GM19025 (cell line): ENCODE measurements at regions not wholly inside any gene's neighbourhood (a gene's known extent, or its start where the extent isn't known, plus 50 kb on each side); places are given as distances from the start of the nearest gene placed in this dataset.
"Not testable (repeated sequence)": the region's sequence is repeated elsewhere in the genome, so short reads cannot be mapped to it uniquely, and the experiment has no call there.

Experiments
- ATAC-seq: cut with Tn5 transposase; IDR thresholded peaks from one replicate; pipeline ENCODE4 v1.9.1; 2021; ENCODE audit warnings: mild to moderate bottlenecking, low read depth, moderate library complexity; ENCODE audit not compliant: unreplicated experiment

- no peak for ATAC-seq
These were observed 897.7 kb downstream of the KCNA4 start for GRCh38 chr11:29119116-29119515.

GRCh38 chr11:29100967-29101366 lies 915.9 kb downstream of the KCNA4 start:
- no peak for ATAC-seq

GRCh38 chr11:29095821-29096220 lies 921.0 kb downstream of the KCNA4 start:
- no peak for ATAC-seq

- no peak for ATAC-seq
These were observed 923.3 kb downstream of the KCNA4 start for GRCh38 chr11:29093416-29094120.

GRCh38 chr11:29087200-29087812 lies 929.5 kb downstream of the KCNA4 start:
- ATAC-seq: no peak

GRCh38 chr11:29075726-29076125 lies 941.1 kb downstream of the KCNA4 start:
- no peak for ATAC-seq

- no peak for ATAC-seq
These were observed 953.0 kb downstream of the KCNA4 start for GRCh38 chr11:29063630-29064361.

GRCh38 chr11:29061452-29061851 lies 953.3 kb downstream of the METTL15 start:
- ATAC-seq: no peak

- ATAC-seq: not testable (repeated sequence)
These were observed 948.3 kb downstream of the METTL15 start for GRCh38 chr11:29056487-29056886.

- no peak for ATAC-seq
These were observed 943.7 kb downstream of the METTL15 start for GRCh38 chr11:29051935-29052334.

- not testable (repeated sequence) for ATAC-seq
These were observed 942.8 kb downstream of the METTL15 start for GRCh38 chr11:29050962-29051361.

- ATAC-seq: no peak
These were observed 932.3 kb downstream of the METTL15 start for GRCh38 chr11:29040489-29040888.

- ATAC-seq: no peak
These were observed 924.4 kb downstream of the METTL15 start for GRCh38 chr11:29032384-29033149.

GRCh38 chr11:29029452-29029851 lies 921.3 kb downstream of the METTL15 start:
- ATAC-seq: no peak

- ATAC-seq: no peak
These were observed 919.2 kb downstream of the METTL15 start for GRCh38 chr11:29027436-29027835.

- ATAC-seq: no peak
These were observed 918.1 kb downstream of the METTL15 start for GRCh38 chr11:29026286-29026685.

- no peak for ATAC-seq
These were observed 916.8 kb downstream of the METTL15 start for GRCh38 chr11:29025001-29025400.

GRCh38 chr11:29024386-29024785 lies 916.2 kb downstream of the METTL15 start:
- no peak for ATAC-seq

- ATAC-seq: no peak
These were observed 915.6 kb downstream of the METTL15 start for GRCh38 chr11:29023761-29024160.

GRCh38 chr11:29022676-29023075 lies 914.5 kb downstream of the METTL15 start:
- no peak for ATAC-seq
